Type B pancreatic cell (in vitro differentiated cells): ENCODE measurements at regions not wholly inside any gene's neighbourhood (a gene's known extent, or its start where the extent isn't known, plus 50 kb on each side); places are given as distances from the start of the nearest gene placed in this dataset.

Experiments
- DNase-seq: peaks from one replicate; pipeline ENCODE4 v3.0.0; 2021; ENCODE audit warnings: mixed read lengths; ENCODE audit not compliant: unreplicated experiment; ENCODE audit errors: extremely low spot score
- H3K27ac Mint-ChIP-seq: 2 replicates; pipeline ENCODE4 v1.8.0; 2021; ENCODE audit warnings: mild to moderate bottlenecking, mixed read lengths
- H3K27me3 Mint-ChIP-seq: 2 replicates; pipeline ENCODE4 v1.8.0; 2021; ENCODE audit warnings: mixed read lengths
- H3K36me3 Mint-ChIP-seq: 2 replicates; pipeline ENCODE4 v1.8.0; 2021; ENCODE audit warnings: mixed read lengths
- H3K4me1 Mint-ChIP-seq: one replicate; pipeline ENCODE4 v1.8.0; 2021; ENCODE audit warnings: mixed read lengths; ENCODE audit not compliant: unreplicated experiment
- H3K4me3 Mint-ChIP-seq: 2 replicates; pipeline ENCODE4 v1.8.0; 2021; ENCODE audit warnings: mild to moderate bottlenecking, mixed read lengths
- H3K9me3 Mint-ChIP-seq: 2 replicates; pipeline ENCODE4 v1.8.0; 2021; ENCODE audit warnings: mixed read lengths
- CTCF ChIP-seq: fragments of 200-600 bp; sonication (generic); conservative IDR thresholded peaks from 2 replicates; pipeline ENCODE4 v1.5.0; 2021; ENCODE audit warnings: antibody characterized with exemption, mild to moderate bottlenecking

- H3K4me3 Mint-ChIP-seq, result no peak overlapping the region
- DNase-seq, result no peak
- no peaks in the 10 kb centered on the region for H3K36me3 Mint-ChIP-seq
- H3K27ac Mint-ChIP-seq, result no peak overlapping the region
- no peak for TF ChIP-seq CTCF
- H3K9me3 Mint-ChIP-seq, result peaks cover 5% of the 10 kb centered on the region
- peaks cover 8% of the 10 kb centered on the region for H3K4me1 Mint-ChIP-seq
- H3K27me3 Mint-ChIP-seq, result peaks cover 4% of the 10 kb centered on the region
Observed at GRCh38 chr21:26739189-26739588, 106.0 kb downstream of the ADAMTS1 start.

- Mint-ChIP-seq H3K9me3 (peaks cover 5% of the 10 kb centered on the region), H3K4me1 (peaks cover 8% of the 10 kb centered on the region), H3K4me3 (no peak overlapping the region), H3K27ac (no peak overlapping the region), H3K27me3 (peaks cover 8% of the 10 kb centered on the region), H3K36me3 (no peaks in the 10 kb centered on the region)
- TF ChIP-seq CTCF, result no peak
- DNase-seq, result no peak
Observed at GRCh38 chr21:26736449-26736848, 108.8 kb downstream of the ADAMTS1 start.

GRCh38 chr21:26732432-26733221, 112.6 kb downstream of the ADAMTS1 start:
- TF ChIP-seq CTCF, result peak; percentile 74
- H3K4me1 Mint-ChIP-seq, result peaks cover 4% of the 10 kb centered on the region
- H3K36me3 Mint-ChIP-seq, result no peaks in the 10 kb centered on the region
- H3K27me3 Mint-ChIP-seq, result peaks cover 4% of the 10 kb centered on the region
- no peak overlapping the region for H3K27ac Mint-ChIP-seq
- no peak for DNase-seq
- H3K9me3 Mint-ChIP-seq, result peaks cover 10% of the 10 kb centered on the region
- H3K4me3 Mint-ChIP-seq, result no peak overlapping the region

GRCh38 chr21:26719750-26720149, 125.5 kb downstream of the ADAMTS1 start:
- Mint-ChIP-seq H3K4me1 (peaks cover 5% of the 10 kb centered on the region), H3K27ac (no peak overlapping the region), H3K36me3 (no peaks in the 10 kb centered on the region), H3K27me3 (peaks cover 3% of the 10 kb centered on the region), H3K4me3 (no peak overlapping the region), H3K9me3 (no peaks in the 10 kb centered on the region)
- DNase-seq, result no peak
- TF ChIP-seq CTCF, result no peak

DNA sequence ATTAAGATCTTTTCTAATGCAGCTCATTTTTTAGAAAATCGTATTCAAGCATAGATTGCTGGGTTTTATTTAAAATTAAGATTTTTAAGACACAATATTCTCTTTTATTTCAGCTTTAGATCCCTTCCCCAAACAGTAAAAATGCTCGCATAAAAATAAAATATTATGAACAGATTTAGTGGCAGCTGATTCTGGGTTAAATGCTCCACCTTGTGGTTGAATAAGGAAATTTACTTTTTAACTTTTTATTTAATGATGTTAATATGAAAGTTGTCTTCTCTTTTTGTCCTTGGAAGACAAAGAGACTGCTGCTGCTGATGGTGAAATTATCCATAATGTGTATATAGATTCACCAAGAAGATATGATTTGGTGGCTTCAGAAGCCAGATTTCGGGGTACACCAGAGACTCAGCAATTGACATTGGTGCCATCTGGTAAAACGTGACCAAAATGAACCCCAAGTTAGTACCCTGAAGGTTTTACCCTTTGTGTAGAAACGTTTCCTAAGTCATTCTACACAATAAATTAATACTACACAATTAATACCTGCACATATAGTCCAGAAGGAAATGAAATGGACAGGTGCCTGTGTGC, 128.0 kb downstream of the ADAMTS1 start:
- no peak overlapping the region for H3K27ac Mint-ChIP-seq
- H3K36me3 Mint-ChIP-seq, result no peaks in the 10 kb centered on the region
- H3K4me3 Mint-ChIP-seq, result no peak overlapping the region
- peaks cover 3% of the 10 kb centered on the region for H3K27me3 Mint-ChIP-seq
- TF ChIP-seq CTCF, result peak; percentile 86
- peaks cover 5% of the 10 kb centered on the region for H3K4me1 Mint-ChIP-seq
- no peak for DNase-seq
- H3K9me3 Mint-ChIP-seq, result no peaks in the 10 kb centered on the region
